T-helper 1 cell treated with Interleukin-12 subunit alpha and Interleukin-12 subunit beta and Interleukin-4 antibody, amounts not matched to agents 30 μg/mL and 1 μg/mL, for 36 hours (primary cell): ENCODE measurements at regions not wholly inside any gene's neighbourhood (a gene's known extent, or its start where the extent isn't known, plus 50 kb on each side); places are given as distances from the start of the nearest gene placed in this dataset.

Experiments used
- H3K27ac Mint-ChIP-seq: one replicate; pipeline ENCODE4 v1.8.0; 2021; ENCODE audit warnings: mild to moderate bottlenecking, mixed read lengths
- H3K27me3 Mint-ChIP-seq: one replicate; pipeline ENCODE4 v1.8.0; 2021; ENCODE audit warnings: low read depth, mixed read lengths
- H3K36me3 Mint-ChIP-seq: one replicate; pipeline ENCODE4 v1.8.0; 2021; ENCODE audit warnings: low read depth, mixed read lengths
- H3K4me1 Mint-ChIP-seq: one replicate; pipeline ENCODE4 v1.8.0; 2021; ENCODE audit warnings: low read depth, mixed read lengths
- H3K4me3 Mint-ChIP-seq: one replicate; pipeline ENCODE4 v1.8.0; 2021; ENCODE audit warnings: mild to moderate bottlenecking, moderate library complexity, mixed read lengths
- H3K9me3 Mint-ChIP-seq: one replicate; pipeline ENCODE4 v1.8.0; 2021; ENCODE audit warnings: mixed read lengths

DNA sequence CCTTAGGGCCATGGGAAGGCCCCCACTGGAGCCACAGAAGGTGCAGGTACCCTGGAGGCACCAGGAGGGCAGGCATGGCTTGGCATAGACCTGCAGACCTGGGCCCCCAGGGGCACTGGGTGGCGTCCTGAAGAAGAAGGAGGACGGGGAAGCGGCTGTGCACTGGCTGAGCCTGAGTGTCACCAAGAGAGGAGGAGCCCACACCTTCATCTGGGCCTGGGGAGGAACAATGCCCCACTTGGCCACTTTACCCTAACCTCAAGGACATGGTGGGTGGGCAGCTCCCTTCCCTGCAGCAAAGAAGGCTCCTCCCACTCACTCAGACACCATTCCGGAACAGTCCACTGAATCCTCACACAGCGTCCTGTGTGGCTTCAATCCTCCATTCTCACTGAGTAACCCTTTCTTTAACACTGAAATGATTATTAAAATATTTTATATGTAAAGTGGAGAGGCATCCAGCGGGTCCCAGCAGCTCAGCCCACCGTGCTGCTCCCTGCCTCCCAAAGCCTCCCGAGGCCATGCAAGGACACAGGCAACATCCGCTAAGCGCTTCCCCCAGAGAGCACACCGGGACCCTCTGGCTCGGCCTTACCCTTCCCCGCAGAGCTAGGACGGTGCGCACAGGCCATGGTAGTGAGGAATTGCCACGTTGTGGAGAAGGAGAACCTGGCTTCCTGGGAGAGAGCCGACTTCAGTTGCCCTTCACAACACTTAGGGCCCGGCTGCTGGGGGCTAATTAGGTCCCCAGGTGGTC, 516.7 kb upstream of the MGMT start:
- no peaks in the 10 kb centered on the region for H3K36me3 Mint-ChIP-seq
- H3K27me3 Mint-ChIP-seq: no peaks in the 10 kb centered on the region
- no peak overlapping the region for H3K4me3 Mint-ChIP-seq
- H3K9me3 Mint-ChIP-seq: peaks cover 10% of the 10 kb centered on the region
- H3K4me1 Mint-ChIP-seq: no peaks in the 10 kb centered on the region
- H3K27ac Mint-ChIP-seq: no peak overlapping the region

DNA sequence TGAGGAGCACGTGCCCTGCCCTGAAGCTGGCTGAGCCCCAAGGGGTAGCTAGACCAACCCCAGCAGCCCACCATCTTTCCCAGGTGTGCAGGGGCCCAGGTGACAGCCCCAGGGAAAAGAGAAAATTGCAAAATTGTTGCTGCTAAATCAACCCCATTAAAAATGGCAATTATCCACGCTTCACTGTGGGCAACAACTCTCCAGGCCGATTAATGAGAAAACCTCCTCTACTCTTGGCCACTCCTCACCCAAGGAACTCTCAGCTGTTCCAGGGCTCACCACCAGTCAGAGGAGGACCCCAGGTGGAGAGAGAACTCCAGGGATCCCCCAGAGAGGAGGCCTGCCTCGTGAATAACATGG, 516.1 kb upstream of the MGMT start:
- no peaks in the 10 kb centered on the region for H3K27me3 Mint-ChIP-seq
- no peaks in the 10 kb centered on the region for H3K36me3 Mint-ChIP-seq
- no peak overlapping the region for H3K27ac Mint-ChIP-seq
- H3K4me1 Mint-ChIP-seq: no peaks in the 10 kb centered on the region
- no peak overlapping the region for H3K4me3 Mint-ChIP-seq
- H3K9me3 Mint-ChIP-seq: peaks cover 10% of the 10 kb centered on the region

DNA sequence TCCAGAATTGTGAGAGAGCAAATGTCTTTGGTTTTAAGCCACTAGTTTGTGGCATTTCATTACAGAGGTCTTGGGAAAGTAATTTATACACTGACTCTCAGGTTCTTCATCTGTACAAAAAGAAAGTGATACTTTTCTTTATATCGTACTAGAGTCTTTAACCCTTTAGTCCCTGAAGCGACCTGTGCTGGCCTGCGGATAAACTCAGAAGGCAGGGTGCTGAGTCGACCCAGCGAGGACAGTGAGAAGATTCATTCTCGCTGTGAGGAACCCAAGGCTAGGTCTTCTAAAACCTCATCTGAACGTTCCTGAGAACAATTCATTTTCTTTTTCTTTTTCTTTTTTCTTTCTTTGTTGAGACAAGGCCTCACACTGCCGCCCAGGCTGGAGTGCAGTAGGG, 514.2 kb upstream of the MGMT start:
- H3K4me1 Mint-ChIP-seq: no peaks in the 10 kb centered on the region
- no peak overlapping the region for H3K4me3 Mint-ChIP-seq
- no peak overlapping the region for H3K27ac Mint-ChIP-seq
- no peaks in the 10 kb centered on the region for H3K9me3 Mint-ChIP-seq
- no peaks in the 10 kb centered on the region for H3K36me3 Mint-ChIP-seq
- H3K27me3 Mint-ChIP-seq: no peaks in the 10 kb centered on the region

DNA sequence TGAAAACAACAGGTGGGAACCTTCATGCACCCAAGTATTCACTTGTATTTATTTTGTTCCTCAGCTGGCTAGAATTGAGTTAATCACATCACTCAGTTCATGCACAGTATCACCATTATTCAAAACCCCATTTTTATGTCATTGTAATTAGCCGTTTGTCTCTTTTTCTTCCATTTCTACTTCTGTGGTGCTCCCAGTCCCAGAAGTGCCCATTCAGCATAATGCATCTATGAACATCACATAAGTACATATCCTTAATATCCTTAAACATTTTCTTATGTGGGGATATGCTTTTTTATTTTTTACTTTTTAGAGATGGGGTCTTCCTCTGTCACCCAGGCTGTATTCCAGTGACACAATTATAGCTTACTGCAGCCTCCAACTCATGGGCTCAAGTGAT, 510.9 kb upstream of the MGMT start:
- no peaks in the 10 kb centered on the region for H3K9me3 Mint-ChIP-seq
- H3K4me3 Mint-ChIP-seq: no peak overlapping the region
- no peaks in the 10 kb centered on the region for H3K27me3 Mint-ChIP-seq
- H3K4me1 Mint-ChIP-seq: no peaks in the 10 kb centered on the region
- no peak overlapping the region for H3K27ac Mint-ChIP-seq
- no peaks in the 10 kb centered on the region for H3K36me3 Mint-ChIP-seq

DNA sequence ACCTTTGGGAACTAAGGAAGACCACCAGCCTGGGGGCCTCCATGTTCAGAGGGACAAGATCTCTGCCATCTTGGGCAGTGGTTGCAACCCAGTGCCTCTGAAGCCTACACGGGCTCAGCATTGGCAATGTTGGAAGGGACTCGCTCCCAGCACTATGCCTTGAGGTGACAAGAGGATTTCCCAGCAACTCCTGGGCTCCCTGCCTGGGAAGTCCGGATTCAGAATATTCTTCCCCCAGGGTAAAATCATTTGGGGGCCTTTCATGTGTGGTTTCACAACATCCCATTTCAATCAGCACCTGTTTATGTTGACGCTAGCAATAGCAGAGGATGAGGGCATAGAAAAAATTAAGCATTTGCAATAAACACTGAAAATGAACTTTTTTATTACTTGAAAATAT, 509.8 kb upstream of the MGMT start:
- Mint-ChIP-seq H3K27me3 (no peaks in the 10 kb centered on the region), H3K9me3 (no peaks in the 10 kb centered on the region), H3K4me3 (no peak overlapping the region), H3K36me3 (no peaks in the 10 kb centered on the region), H3K4me1 (no peaks in the 10 kb centered on the region), H3K27ac (no peak overlapping the region)

DNA sequence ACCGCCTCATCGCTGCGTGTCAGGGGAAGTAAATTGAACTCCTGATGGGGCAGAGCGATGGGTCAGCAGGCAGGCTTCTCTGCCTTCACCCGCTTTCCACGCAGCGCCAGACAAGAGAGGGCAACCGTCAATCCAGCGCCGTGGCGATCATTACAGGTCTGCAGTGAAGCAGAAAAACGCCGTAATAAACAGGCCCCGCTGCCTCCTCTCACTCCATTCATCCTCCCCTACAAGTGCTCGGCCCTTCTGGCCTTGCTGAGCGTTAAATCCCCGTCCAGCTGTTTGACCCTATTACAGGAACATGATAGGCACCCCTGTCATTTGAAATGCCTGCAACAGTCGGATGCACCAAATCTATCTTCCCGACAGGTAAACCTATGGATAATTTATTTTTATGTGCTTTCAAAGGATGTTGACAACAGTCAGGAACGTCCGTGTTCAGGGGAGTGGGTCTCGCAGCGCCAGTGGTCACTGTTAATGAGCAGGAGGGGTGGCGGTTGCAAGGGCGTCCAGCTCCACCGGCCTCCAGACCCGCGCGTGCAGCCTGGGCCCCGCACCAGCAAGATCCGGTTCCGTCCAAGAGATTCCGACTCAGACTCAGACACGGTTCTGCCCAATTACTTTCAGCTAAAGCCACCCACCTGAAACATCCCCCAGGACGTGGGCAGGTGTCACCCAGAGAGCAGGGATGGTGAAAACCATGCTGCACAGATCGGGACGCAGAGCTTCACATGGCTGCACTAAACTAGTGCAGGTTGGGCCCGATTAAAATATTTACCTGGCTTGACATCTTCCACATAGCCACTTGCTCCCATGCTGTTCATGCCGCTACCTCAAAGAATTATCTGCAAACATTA, 508.0 kb upstream of the MGMT start:
- Mint-ChIP-seq H3K9me3 (no peaks in the 10 kb centered on the region), H3K4me1 (no peaks in the 10 kb centered on the region), H3K4me3 (no peak overlapping the region), H3K27me3 (no peaks in the 10 kb centered on the region), H3K27ac (no peak overlapping the region), H3K36me3 (no peaks in the 10 kb centered on the region)

DNA sequence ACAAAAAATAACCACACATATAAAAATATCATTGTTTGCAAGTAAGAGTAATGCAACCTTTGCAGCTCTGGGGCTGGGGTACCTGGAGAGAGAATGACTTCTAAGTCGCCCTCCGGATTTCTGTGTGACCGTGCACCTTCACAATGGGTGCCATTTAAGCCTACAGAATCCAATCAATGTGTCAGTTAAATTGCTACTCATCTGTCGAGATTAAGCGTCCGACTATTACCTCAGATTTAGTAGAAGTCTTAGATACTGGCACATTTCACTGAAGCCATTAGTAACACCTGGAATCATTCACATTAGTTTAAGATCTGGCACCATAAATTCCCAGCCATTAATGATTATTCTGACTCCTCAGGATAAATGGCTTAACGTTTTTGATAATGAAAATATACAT, 507.3 kb upstream of the MGMT start:
- Mint-ChIP-seq H3K4me3 (no peak overlapping the region), H3K36me3 (no peaks in the 10 kb centered on the region), H3K27me3 (no peaks in the 10 kb centered on the region), H3K27ac (no peak overlapping the region), H3K9me3 (no peaks in the 10 kb centered on the region), H3K4me1 (no peaks in the 10 kb centered on the region)

DNA sequence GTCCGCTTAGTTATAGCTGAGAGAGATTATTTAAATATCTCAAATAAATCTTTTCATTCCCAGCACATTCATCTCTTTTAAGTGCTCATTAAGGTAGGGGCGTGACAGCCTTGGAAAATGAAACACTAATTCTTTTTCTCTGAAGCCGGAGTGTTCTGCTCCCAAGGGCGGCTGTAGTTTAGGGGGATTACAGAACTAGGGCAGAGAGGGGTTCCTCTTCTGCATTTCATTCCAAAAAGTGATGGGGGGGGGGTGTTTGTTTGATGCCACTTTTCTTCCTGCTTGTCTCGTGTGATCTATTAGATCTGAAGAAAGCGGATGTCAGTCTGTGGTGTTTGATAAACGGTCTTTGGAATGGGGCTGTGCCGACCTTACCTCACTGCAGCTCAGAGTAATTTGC, 506.5 kb upstream of the MGMT start:
- Mint-ChIP-seq H3K4me1 (no peaks in the 10 kb centered on the region), H3K27me3 (no peaks in the 10 kb centered on the region), H3K4me3 (no peak overlapping the region), H3K27ac (no peak overlapping the region), H3K36me3 (no peaks in the 10 kb centered on the region), H3K9me3 (no peaks in the 10 kb centered on the region)

DNA sequence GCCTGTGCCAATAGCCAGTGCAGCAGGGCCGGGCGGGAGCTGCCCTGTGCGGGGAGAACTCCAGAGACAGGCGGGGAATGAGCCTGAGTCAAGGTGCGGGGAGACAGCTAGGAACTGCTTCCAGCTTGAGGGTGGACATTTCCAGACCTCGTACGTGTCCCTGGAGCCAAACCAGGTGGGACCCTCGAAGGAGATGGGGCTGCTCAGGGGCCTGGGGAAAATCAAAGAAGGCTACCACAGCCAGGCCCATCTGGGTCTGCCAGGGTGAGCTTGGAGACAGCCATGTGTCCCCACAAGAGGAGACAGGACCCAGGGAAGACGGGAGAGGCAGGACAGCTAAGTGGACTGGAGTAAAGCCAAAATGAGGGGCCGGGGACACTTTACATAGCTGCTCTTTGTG, 504.9 kb upstream of the MGMT start:
- Mint-ChIP-seq H3K27ac (no peak overlapping the region), H3K9me3 (no peaks in the 10 kb centered on the region), H3K36me3 (no peaks in the 10 kb centered on the region), H3K4me3 (no peak overlapping the region), H3K4me1 (no peaks in the 10 kb centered on the region), H3K27me3 (no peaks in the 10 kb centered on the region)

DNA sequence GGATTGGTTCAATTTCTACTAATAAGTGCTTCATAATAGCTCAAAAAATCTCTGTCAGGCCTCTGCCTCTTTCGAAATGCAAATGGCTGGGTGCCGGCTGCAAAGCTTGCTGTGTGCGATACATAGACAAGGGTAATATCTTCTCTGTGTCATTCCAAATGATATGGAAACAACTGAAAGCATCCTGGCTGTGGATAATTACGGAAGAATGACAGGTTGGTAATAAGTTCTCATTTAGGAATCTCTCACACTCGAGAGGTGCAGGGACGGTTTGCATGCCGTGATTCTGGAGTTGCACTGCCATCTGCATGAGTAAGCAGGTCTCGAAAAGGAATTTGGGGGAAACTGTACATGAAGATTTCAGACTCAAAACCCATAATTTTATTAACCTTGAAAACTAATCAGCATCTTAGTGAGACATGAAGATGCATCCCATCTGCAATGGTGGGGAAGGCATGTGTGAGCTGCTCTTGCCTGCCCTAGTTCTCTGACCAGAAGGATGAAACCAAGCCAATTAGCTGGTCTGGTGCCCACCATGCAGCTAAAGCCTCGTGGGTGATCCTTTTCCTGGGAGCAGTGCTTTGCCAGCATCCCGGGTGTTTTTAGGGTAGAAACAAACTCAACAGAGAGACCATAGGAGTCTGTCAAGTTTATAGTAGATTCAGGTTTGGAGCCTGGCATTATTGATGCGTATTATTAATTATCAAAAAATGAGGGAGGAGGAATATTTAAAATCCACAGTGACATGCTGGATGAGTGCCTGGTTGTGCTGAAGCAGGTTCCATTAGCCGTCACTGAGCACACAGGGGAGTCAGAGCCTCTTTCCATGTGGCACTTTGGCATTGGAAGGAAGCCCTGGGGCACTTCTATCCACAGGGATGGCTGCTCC, 503.6 kb upstream of the MGMT start:
- Mint-ChIP-seq H3K4me1 (no peaks in the 10 kb centered on the region), H3K27ac (no peak overlapping the region), H3K9me3 (no peaks in the 10 kb centered on the region), H3K4me3 (no peak overlapping the region), H3K27me3 (no peaks in the 10 kb centered on the region), H3K36me3 (no peaks in the 10 kb centered on the region)

DNA sequence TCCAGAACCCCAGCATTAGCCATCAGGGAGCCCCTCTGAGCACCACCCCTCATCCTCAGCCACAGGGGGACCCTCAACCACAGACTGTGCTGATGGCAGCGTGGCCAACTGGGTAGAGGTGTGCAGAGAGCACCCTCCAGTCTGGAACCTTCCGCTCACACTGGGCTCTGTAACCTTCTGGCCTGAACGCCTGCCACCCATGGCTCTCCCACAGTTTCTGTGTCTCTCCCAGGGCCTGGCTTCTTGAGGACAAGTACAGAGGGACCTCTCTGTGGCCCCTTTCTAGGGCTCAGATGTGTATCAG, 503.0 kb upstream of the MGMT start:
- Mint-ChIP-seq H3K36me3 (no peaks in the 10 kb centered on the region), H3K4me1 (no peaks in the 10 kb centered on the region), H3K4me3 (no peak overlapping the region), H3K9me3 (no peaks in the 10 kb centered on the region), H3K27me3 (no peaks in the 10 kb centered on the region), H3K27ac (no peak overlapping the region)

DNA sequence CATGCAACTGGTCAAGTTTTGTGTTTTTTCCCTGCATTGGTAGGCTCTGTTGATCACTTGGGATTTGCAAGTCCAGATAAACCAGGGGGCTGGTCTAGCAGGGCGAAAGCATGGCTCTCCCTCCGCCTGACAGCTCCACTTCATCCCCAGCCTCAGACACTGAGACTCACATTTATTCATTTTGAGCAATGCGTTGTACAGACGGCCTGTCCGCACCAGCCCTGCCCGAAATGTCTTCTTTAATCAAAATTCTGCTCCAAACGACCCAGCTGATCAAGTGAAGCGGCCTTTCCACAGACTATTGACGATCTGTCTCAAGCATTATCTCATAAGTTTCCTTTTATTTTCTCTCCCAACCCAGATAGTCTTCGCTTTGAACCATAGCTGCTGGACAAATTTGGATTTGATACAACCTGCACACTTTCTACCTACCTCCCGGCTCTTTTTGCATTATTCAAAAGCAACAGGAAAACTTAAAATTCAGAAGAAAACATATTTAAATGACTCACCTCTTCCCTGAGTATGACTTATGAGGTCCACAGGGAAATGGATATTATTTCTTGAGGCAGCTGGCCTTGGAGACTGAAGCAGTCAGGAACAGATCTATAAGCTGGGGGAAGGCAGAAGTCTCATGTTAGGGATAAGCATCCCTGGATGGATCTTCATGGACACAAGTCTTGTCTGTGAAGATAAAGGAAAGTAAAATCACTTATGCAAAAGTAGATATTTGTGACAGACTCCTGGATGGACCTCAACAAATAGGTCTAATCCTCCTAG, 498.9 kb upstream of the MGMT start:
- Mint-ChIP-seq H3K36me3 (no peaks in the 10 kb centered on the region), H3K27me3 (no peaks in the 10 kb centered on the region), H3K4me1 (no peaks in the 10 kb centered on the region), H3K27ac (no peak overlapping the region), H3K4me3 (no peak overlapping the region), H3K9me3 (no peaks in the 10 kb centered on the region)

DNA sequence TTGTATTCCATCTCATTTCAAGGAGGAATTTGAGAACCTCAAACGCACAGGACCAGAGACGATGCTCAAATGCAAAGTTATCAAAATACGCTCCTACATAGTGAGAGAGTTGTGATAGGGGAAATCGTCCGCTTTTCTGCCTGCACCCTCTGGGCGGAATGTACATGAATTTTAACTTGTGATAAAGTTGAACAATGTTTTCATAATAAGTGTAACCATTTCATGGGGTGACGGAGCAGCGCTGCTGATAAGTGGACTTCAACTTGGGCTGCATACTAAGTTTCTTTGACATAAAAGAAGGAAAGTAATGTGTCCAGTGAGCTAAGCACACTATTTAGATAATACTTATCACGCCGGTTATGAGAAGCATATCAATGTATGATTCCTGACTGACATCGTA, 497.5 kb upstream of the MGMT start:
- H3K27me3 Mint-ChIP-seq: no peaks in the 10 kb centered on the region
- no peak overlapping the region for H3K27ac Mint-ChIP-seq
- H3K9me3 Mint-ChIP-seq: no peaks in the 10 kb centered on the region
- H3K4me1 Mint-ChIP-seq: no peaks in the 10 kb centered on the region
- no peaks in the 10 kb centered on the region for H3K36me3 Mint-ChIP-seq
- no peak overlapping the region for H3K4me3 Mint-ChIP-seq

DNA sequence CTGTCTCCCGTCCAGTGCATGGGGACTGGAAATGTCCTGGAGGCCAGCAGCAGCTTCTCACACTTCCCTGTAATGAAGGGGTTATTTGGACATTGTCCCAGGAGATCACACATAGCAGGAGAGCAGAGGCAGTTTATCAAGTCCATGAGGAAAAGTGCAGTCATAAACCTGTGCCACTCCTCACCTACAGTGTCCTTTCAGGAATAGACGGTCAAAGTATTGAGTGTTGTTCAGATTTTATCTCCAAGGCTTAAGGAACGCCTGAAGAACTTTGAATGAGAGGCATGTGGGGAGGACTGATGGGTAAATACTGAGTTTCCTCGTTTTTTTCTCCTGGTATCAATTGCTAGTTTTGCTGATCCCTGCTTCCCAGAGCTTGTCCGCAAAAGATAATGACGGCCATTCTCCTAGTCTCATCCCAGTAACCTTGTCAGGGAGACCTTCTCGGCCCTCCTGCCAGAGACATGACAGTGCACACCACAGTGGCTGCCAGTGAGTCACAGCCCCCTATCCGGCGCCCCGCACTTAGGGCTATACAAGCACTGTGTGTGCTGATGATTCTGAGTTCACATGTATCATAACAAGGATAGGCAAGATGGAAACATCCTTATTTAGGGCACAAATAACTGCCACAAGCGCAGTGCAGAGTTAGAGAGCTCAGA, 495.5 kb upstream of the MGMT start:
- no peaks in the 10 kb centered on the region for H3K27me3 Mint-ChIP-seq
- no peaks in the 10 kb centered on the region for H3K4me1 Mint-ChIP-seq
- H3K27ac Mint-ChIP-seq: no peak overlapping the region
- no peaks in the 10 kb centered on the region for H3K36me3 Mint-ChIP-seq
- no peaks in the 10 kb centered on the region for H3K9me3 Mint-ChIP-seq
- no peak overlapping the region for H3K4me3 Mint-ChIP-seq
